ENCODE measurements at regions not wholly inside any gene's neighbourhood (a gene's known extent, or its start where the extent isn't known, plus 50 kb on each side); places are given as distances from the start of the nearest gene placed in this dataset.
"Not testable (repeated sequence)": the region's sequence is repeated elsewhere in the genome, so short reads cannot be mapped to it uniquely, and the experiment has no call there.

DNA sequence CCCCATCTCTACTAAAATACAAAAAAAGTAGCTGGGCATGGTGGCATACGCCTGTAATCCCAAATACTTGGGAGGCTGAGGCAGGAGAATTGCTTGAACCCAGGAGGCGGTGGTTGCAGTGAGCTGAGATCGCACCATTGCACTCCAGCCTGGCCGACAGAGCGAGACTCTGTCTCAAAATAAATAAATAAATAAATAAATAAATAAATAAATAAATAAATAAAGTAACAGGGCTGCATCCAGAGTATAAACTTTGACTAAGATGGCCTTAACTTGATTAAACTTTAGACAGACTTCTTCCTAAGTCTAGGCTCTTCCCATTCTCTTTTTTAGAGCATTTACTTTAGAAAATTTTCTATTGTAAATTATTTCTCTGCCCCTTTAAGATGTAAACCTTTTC, 105.6 kb upstream of the RORA start:
- TF ChIP-seq, protein P1, sequence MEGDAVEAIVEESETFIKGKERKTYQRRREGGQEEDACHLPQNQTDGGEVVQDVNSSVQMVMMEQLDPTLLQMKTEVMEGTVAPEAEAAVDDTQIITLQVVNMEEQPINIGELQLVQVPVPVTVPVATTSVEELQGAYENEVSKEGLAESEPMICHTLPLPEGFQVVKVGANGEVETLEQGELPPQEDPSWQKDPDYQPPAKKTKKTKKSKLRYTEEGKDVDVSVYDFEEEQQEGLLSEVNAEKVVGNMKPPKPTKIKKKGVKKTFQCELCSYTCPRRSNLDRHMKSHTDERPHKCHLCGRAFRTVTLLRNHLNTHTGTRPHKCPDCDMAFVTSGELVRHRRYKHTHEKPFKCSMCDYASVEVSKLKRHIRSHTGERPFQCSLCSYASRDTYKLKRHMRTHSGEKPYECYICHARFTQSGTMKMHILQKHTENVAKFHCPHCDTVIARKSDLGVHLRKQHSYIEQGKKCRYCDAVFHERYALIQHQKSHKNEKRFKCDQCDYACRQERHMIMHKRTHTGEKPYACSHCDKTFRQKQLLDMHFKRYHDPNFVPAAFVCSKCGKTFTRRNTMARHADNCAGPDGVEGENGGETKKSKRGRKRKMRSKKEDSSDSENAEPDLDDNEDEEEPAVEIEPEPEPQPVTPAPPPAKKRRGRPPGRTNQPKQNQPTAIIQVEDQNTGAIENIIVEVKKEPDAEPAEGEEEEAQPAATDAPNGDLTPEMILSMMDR (IDR thresholded peaks at IDR 0.05; ENCODE audit: poor library complexity) = not testable (repeated sequence)
- not testable (repeated sequence) for TF ChIP-seq EZH2phosphoT487 (IDR thresholded peaks at IDR 0.05; ENCODE audit: low read depth, severe bottlenecking, unreplicated experiment); EZH2 (IDR thresholded peaks at IDR 0.05; ENCODE audit: borderline replicate concordance)
